GM21526 (cell line): ENCODE measurements at regions not wholly inside any gene's neighbourhood (a gene's known extent, or its start where the extent isn't known, plus 50 kb on each side); places are given as distances from the start of the nearest gene placed in this dataset.
A peak's percentile ranks its signal among the peaks of the same experiment; 100 is the strongest.

ENCODE experiments used
- ATAC-seq: cut with Tn5 transposase; IDR thresholded peaks from one replicate; pipeline ENCODE4 v1.9.1; 2021; ENCODE audit warnings: moderate library complexity; ENCODE audit not compliant: unreplicated experiment, low FRiP score

DNA sequence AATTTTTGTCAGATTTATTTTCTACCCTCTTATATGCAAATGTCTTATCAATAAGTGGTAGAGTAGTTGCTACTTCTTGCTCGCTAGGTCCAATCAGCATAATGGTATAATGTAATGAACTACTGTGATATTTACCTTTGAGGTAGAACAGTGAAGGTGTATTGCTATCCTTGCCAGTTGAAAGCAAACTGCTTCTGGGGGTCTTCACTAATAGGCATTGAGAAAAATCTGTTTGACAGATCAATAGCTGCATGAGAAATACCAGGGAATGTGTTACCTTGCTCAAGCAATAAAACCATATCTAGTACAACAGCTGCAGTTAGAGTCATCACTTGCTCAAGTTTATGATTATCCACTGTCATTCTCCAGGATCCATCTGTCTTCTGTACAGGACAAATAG, 50.1 kb upstream of the EFEMP1 start:
- no peak for ATAC-seq

GRCh38 chr2:55976681-55977080, 53.1 kb upstream of the EFEMP1 start:
- ATAC-seq: no peak

GRCh38 chr2:55985406-55985805, 61.8 kb upstream of the EFEMP1 start:
- ATAC-seq: peak; percentile 97

- no peak for ATAC-seq
These were observed 62.4 kb upstream of the EFEMP1 start for GRCh38 chr2:55986001-55986400.

GRCh38 chr2:55986700-55987440, 63.3 kb upstream of the EFEMP1 start:
- ATAC-seq: no peak

DNA sequence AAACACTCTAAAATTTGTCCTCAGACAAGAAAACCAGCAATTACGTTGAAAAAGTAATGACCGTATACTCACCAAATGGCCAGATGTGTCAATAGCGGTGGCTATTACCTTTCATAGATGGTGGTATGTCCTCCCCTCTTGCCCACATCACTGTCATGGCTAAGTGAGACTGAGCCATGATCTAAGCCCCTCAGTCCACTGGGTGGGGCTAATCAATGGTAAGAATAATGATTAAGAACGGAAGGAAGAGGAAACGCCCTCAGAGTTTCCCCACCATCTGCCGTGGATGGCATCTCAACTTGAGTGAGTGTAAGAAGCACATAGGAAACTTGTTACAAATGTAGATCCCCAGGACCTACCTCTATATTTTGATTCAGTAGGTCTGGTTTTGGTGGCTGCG, 65.8 kb upstream of the EFEMP1 start:
- ATAC-seq: no peak

DNA sequence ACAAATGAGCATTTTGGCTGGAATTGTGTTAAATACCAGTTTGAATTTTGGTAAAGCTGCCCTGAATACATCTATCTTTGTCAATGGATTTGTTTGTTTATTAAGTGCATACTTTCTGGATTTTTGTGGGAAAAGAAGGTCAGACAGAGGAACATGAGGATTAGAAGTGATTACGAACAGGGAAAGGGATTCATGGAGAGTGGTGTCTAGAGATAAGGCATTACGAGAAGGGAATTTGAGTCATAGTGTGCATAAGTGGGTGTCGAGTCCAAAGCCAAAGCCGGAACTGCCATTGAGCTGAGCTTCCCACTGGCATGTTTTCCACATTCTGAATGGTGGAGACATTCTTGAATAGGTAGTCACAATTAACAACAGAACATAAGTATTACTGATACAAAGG, 68.9 kb upstream of the EFEMP1 start:
- no peak for ATAC-seq

DNA sequence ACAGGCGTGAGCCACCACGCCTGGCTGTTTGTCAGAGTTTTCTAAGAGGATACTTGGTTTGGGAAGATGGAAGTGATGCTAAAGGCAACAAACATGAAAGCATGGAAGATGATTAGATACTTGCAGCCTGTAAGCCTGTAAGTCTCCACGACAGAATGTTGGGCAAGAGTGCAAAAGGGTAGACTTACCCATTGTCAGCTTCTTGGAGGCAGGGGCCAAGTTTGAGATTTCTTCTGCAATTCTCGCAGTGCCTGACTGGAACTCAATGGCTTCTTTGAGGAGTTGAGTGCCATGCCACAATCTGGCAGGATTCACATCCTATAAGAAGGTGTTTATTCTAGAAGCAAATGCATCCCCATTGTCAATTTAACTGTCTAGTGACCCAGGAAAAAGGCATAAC, 70.1 kb upstream of the EFEMP1 start:
- no peak for ATAC-seq

DNA sequence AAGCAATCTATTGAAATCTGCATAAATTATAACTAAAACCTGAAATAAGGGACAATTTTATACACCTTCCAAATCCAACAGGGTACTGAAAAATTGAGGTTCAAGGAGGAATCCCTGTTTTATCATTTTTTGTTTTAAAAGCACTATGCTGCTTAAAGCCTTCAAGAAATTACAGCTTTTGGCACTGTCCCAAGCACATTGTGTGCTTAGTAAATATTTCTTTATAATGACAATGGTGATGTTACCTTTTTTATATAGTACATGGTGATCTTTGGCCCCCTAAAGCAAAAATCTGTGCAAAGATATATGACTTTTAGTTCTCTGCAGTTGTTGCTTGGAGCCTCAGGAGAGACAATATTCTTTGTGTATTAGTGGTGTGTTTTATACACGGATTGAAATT, 71.6 kb upstream of the EFEMP1 start:
- ATAC-seq: no peak

DNA sequence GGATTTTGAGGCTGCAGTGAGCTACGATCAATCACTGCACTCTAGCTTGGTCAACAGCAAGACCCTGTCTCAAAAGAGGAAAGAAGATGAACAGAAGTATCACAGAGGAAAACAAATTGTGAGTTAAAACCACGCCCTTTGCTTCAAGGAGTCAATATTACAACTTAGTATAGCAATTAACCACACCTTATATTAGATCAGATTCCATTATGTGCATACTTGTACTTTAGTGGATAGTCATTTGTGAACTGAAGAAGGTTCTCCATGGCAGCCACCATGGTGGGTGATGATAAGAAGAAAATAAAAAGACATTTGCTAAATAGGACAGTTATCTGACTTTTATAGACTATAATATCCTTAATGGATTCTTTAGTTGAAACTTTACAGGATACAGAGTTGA, 72.3 kb upstream of the EFEMP1 start:
- ATAC-seq: no peak

GRCh38 chr2:55999231-55999630, 75.6 kb upstream of the EFEMP1 start:
- ATAC-seq: no peak

DNA sequence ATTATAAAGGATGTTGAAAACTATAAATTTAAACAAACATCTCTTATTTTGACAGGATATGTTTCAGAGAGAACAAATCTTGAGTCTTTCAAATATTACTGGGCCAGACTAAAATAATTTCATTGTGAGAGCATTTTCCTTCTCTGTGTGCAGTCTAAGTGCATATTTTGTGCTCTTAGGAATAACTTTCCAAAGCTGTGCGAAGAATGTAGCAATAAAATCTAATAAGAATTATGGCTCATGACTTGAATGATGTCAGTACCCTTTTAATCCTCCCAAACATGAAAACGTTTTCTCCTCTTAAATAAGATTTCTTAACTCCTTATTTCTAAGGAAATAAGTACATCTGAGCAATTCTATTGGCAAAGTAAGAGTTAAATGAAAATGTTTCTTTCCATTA, 76.2 kb upstream of the EFEMP1 start:
- no peak for ATAC-seq

GRCh38 chr2:56001947-56002346, 78.4 kb upstream of the EFEMP1 start:
- no peak for ATAC-seq

- no peak for ATAC-seq
These were observed 85.3 kb upstream of the EFEMP1 start for GRCh38 chr2:56008661-56009431.

GRCh38 chr2:56009758-56010458, 86.3 kb upstream of the EFEMP1 start:
- ATAC-seq: no peak

DNA sequence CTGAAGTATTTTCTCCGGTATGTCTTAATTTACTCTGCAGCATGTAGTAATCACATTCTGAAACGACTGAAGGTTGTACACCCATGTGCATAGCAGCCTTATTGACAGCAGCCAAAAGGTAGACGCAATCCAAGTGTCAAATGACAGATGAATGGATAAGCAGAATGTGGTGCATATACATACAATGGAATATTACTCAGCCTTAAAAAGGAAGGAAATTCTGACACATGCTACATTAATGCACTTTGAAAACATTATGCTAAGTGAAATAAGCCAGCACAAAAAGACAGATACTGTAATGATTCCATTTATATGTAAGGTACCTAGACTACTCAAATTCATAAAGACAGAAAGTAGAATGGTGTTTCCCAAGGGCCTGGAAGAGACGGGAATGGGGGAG, 88.0 kb upstream of the EFEMP1 start:
- ATAC-seq: no peak

GRCh38 chr2:56012221-56012765, 88.7 kb upstream of the EFEMP1 start:
- ATAC-seq: no peak

GRCh38 chr2:56013475-56013874, 89.9 kb upstream of the EFEMP1 start:
- no peak for ATAC-seq

DNA sequence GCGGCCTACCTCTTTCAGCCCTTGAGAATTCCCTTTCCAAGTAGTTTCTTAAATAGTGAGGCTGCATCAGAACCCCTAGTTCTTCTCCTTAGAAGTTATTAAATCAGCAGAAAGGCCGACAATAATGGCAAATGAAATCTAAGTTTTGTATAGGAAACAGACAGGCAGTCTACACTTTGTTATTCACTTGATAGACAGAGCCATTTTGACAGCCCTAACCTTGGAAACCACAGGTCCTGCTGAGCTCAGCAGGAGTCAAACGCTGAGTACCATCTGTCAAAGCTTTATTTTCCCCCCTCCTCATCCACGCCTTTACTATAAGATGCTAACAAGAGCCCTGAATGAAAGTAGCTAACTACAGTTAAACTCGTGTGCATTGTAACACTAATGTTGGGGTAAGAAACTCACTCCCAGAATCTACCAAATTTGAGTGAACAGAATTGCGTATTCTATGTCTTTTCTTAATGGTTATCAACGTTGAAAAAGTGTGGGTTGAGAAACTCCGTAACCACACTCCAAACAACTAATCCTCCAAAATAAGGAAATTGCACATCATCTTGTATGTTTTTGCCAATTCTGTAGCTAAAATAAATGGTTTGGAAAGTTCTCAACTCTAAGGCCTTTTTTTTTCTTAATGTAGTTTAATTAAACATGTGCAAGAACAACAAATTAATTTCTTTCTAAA, 90.6 kb upstream of the EFEMP1 start:
- ATAC-seq: no peak

DNA sequence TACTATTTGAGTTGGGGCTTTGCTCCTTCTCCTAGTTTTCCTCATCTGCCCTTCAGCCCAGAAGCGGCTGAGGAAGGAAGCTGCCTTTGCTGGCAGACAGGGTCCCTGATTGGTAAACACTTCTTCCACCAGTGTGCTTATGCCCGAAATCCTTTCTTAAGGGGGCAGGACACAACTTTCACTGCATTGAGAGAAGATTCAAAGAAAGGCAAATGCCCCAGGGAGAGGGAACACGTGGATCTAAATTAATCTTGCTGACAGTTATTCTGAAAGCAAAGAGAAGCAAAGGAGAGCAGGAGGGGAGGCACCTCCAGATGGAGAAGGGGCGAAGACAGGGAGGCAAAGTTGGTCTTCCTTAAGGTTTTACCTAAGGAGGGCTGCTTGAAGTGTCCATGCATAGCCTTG, 92.1 kb upstream of the EFEMP1 start:
- ATAC-seq: no peak

- no peak for ATAC-seq
These were observed 94.2 kb upstream of the EFEMP1 start for GRCh38 chr2:56017784-56018183.
